Ascending aorta (tissue), 2 donors: ENCODE measurements at regions not wholly inside any gene's neighbourhood (a gene's known extent, or its start where the extent isn't known, plus 50 kb on each side); places are given as distances from the start of the nearest gene placed in this dataset.

Experiments
- DNase-seq, 2 donors: peaks; one replicate each; pipeline ENCODE4 v3.0.0-alpha.2; 2019; ENCODE audit warnings: low spot score in 2 of 2
- H3K27ac ChIP-seq, 2 donors: fragments of 200-600 bp; sonication (generic); one replicate each; pipeline ENCODE4 v1.5.1; 2016 to 2017; ENCODE audit warnings: mild to moderate bottlenecking in 1 of 2
- H3K27me3 ChIP-seq: fragments of 200-600 bp; sonication (generic); one replicate; pipeline ENCODE4 v1.5.1; 2017
- H3K36me3 ChIP-seq, 2 donors: fragments of 200-600 bp; sonication (generic); one replicate each; pipeline ENCODE4 v1.5.1; 2016
- H3K4me1 ChIP-seq, 2 donors: fragments of 200-600 bp; sonication (generic); one replicate each; pipeline ENCODE4 v1.5.1; 2016 to 2017; ENCODE audit warnings: mild to moderate bottlenecking in 1 of 2
- H3K4me3 ChIP-seq, 2 donors: fragments of 200-600 bp; sonication (generic); one replicate each; pipeline ENCODE4 v1.5.1; 2016 to 2017; ENCODE audit warnings: mild to moderate bottlenecking in 1 of 2
- H3K9me3 ChIP-seq, 2 donors: fragments of 200-600 bp; sonication (generic); one replicate each; pipeline ENCODE4 v1.5.1; 2016
- intact Hi-C: fragments of 100-400 bp; cut with DNase I; formaldehyde crosslinking; loops from one replicate; pipeline ENCODE4 v1.15.1; 2023
- TF ChIP-seq, protein P1 (sequence below), 3 experiments: fragments of 200-600 bp in 2 of 3; fragments of 450-650 bp in 1 of 3; sonication (generic) in 2 of 3; IDR thresholded peaks; one replicate each; pipeline ENCODE4 v1.5.1; 2016 to 2019; ENCODE audit warnings: antibody characterized with exemption in 3 of 3, mild to moderate bottlenecking in 1 of 3, moderate library complexity in 1 of 3

DNA sequence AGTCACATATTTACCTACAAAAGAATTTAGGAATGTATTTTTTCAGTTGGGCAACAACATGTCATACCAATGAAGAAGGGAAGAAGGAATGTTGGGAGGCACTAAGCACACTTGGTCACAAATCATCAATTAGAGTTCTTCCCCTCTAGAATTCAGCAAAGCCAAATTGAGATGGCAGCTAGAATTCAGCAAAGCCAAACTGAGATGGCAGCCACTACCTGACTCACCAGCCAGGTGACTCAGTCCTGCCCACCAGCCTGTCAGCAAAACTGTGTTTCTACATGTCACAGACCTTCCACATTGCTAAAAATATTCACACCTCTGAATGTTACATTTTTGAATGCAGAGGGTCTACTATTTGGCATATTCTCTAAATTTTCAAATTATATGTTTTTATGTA lies 63.2 kb upstream of the NOCT start:
- H3K27ac ChIP-seq, result no peak overlapping the region
- intact Hi-C loops, result no loop called here
- TF ChIP-seq, protein P1, sequence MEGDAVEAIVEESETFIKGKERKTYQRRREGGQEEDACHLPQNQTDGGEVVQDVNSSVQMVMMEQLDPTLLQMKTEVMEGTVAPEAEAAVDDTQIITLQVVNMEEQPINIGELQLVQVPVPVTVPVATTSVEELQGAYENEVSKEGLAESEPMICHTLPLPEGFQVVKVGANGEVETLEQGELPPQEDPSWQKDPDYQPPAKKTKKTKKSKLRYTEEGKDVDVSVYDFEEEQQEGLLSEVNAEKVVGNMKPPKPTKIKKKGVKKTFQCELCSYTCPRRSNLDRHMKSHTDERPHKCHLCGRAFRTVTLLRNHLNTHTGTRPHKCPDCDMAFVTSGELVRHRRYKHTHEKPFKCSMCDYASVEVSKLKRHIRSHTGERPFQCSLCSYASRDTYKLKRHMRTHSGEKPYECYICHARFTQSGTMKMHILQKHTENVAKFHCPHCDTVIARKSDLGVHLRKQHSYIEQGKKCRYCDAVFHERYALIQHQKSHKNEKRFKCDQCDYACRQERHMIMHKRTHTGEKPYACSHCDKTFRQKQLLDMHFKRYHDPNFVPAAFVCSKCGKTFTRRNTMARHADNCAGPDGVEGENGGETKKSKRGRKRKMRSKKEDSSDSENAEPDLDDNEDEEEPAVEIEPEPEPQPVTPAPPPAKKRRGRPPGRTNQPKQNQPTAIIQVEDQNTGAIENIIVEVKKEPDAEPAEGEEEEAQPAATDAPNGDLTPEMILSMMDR (IDR thresholded peaks at IDR 0.05), result no peak
- no peak overlapping the region for H3K4me3 ChIP-seq
- H3K9me3 ChIP-seq, result no peaks in the 10 kb centered on the region
- DNase-seq, result no peak
- peaks cover 0 to 9% of the 10 kb centered on the region in 2 donors for H3K4me1 ChIP-seq
- no peaks in the 10 kb centered on the region for H3K36me3 ChIP-seq
- no peaks in the 10 kb centered on the region for H3K27me3 ChIP-seq

DNA sequence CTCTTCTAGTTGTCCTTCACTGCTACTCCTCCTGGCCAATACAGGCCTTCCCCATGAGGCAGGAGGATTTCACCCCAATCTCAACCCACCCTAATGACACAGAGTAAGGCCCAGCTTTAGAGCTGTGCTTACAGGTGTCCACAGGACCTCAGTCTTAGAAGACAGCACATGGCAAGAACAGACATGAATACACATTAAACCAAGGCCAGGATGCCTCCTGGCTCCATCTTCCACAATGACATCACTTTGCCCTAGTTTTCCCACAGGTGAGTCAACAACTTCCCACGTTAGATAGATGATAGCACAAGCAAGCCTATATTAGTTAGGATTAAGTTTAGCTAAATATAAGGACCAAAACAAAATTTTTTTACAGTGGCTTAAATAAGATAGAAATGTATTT lies 63.8 kb upstream of the NOCT start:
- intact Hi-C loops, result no loop called here
- H3K27ac ChIP-seq, result no peak overlapping the region
- no peak overlapping the region for H3K4me3 ChIP-seq
- H3K9me3 ChIP-seq, result no peaks in the 10 kb centered on the region
- H3K4me1 ChIP-seq, result peaks cover 0 to 9% of the 10 kb centered on the region in 2 donors
- no peaks in the 10 kb centered on the region for H3K27me3 ChIP-seq
- TF ChIP-seq, protein P1 (IDR thresholded peaks at IDR 0.05), result no peak
- no peak for DNase-seq
- no peaks in the 10 kb centered on the region for H3K36me3 ChIP-seq

DNA sequence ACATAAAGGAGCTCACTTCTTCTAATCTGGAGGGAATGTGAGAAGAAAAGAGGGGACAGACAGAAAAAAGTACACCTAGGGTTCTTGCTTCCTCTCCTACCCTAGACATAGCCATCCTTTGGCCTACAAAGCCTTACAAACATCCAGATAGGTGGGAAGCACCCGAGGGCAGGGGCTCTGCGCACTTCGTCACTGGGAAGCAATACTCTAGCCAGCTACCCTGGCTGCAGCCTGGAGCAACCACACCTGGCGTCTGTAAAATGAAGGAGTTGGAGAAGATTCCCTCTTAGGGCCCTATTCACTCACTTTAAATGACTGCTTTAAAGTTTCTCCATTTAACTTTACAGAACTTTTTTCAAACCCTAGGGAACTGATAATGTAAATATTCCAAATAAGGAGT lies 65.7 kb upstream of the NOCT start:
- Histone ChIP-seq H3K4me3 (no peak overlapping the region), H3K27ac (no peak overlapping the region), H3K36me3 (no peaks in the 10 kb centered on the region), H3K4me1 (peaks cover 0 to 9% of the 10 kb centered on the region in 2 donors), H3K27me3 (no peaks in the 10 kb centered on the region), H3K9me3 (no peaks in the 10 kb centered on the region)
- intact Hi-C loops, result no loop called here
- TF ChIP-seq, protein P1 (IDR thresholded peaks at IDR 0.05), result no peak
- DNase-seq, result no peak

DNA sequence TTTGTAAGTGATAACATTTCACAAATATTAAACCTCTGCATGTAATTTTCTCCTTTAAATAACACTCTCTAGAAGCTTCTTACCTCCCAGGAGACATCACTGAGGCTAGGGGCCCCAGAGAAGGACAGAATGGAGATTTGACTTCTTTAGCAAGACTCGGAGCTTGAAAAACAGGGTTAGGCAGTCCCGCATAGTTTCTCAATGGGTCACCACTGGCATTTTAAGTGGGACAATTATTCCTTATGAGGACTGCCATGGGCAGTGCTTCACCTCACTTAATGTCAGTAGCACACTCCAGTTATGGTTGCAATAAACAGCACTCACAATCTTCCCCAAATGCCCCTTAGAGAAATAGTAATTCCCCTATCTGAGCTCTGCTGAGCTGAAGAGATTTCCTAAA lies 66.7 kb upstream of the NOCT start:
- Histone ChIP-seq H3K27me3 (no peaks in the 10 kb centered on the region), H3K36me3 (no peaks in the 10 kb centered on the region), H3K9me3 (no peaks in the 10 kb centered on the region), H3K27ac (peak overlapping the region in 1 of 2 donors; percentile 3), H3K4me1 (peaks cover 0 to 3% of the 10 kb centered on the region in 2 donors), H3K4me3 (no peak overlapping the region)
- TF ChIP-seq, protein P1 (IDR thresholded peaks at IDR 0.05), result no peak
- no peak for DNase-seq
- intact Hi-C loops, result no loop called here

DNA sequence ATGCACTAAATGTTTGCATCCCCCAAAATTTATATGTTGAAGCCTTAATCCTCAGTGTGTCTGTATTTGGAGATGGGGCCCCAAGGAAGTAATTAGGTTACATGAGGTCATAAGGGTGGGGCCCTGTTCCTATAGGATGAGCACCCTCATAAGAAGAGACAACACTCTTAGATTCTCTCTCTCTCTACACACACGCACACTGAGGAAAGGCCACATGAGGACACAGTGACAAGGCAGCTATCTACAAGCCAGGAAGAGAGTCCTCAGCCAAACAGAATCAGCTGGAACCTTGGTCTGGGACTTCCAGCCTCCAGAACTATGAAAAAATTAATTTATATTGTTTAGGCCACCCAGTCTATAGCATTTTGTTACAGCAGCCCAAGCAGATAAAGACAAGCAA lies 69.3 kb upstream of the NOCT start:
- Histone ChIP-seq H3K36me3 (no peaks in the 10 kb centered on the region), H3K27me3 (no peaks in the 10 kb centered on the region), H3K4me3 (no peak overlapping the region), H3K27ac (no peak overlapping the region), H3K9me3 (no peaks in the 10 kb centered on the region), H3K4me1 (no peaks in the 10 kb centered on the region)
- no peak for DNase-seq
- TF ChIP-seq, protein P1 (IDR thresholded peaks at IDR 0.05), result no peak
- intact Hi-C loops, result no loop called here

DNA sequence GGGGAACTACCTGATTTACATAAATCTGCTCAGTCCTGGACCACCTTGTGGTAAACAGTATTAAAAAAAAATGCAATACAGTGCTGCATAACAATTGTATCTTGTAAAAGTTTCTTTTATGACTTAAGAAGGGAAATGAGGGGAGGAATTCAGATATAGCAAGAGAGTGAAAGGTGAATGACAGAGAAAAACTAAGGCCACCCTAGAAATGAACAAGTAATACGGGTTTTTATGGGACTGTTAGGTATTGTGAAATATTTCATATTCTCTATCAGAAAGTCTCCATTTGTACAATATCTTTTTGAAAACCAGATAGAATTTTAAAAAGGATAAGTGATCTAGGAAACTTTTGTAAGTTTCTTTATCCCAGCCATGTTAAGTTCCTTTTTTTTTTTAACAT lies 69.7 kb upstream of the NOCT start:
- intact Hi-C loops, result no loop called here

More for the DNA sequence above, 69.7 kb upstream of the NOCT start:
- Histone ChIP-seq H3K27ac (no peak overlapping the region), H3K4me1 (no peaks in the 10 kb centered on the region), H3K36me3 (no peaks in the 10 kb centered on the region), H3K9me3 (no peaks in the 10 kb centered on the region), H3K27me3 (no peaks in the 10 kb centered on the region), H3K4me3 (no peak overlapping the region)
- TF ChIP-seq, protein P1 (IDR thresholded peaks at IDR 0.05), result no peak
- DNase-seq, result no peak
